ENCODE measurements at regions not wholly inside any gene's neighbourhood (a gene's known extent, or its start where the extent isn't known, plus 50 kb on each side); places are given as distances from the start of the nearest gene placed in this dataset.

DNA sequence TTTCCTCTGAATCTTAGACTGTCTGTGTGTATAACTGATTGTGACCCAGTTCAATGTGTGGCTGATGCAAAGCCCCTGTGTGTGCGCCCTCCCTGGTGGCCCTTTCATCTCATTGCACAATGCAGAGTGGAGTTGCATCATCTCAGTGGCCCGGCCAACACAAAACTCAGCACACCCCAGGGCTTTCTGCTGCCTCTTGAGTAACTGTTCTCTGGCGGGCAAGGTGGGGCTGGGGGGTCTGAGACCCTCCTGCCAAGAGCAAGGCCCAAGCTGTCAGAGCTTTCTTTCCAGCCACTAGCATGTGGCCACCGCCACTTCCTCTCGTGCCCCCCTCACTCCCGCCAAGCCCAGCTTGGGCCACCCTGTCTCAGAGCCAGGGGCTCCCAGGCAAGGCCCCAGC is 80.7 kb upstream of the ALDH1L1 start:
- no peak overlapping the region for H3K4me3 ChIP-seq (ENCODE audit: low read depth, low read length)
- H3K4me1 ChIP-seq (ENCODE audit: insufficient read depth), result no peaks in the 10 kb centered on the region
- no peak for DNase-seq (ENCODE audit: extremely low spot score)
- peak overlapping the region; percentile 67 for H3K27ac ChIP-seq (ENCODE audit: low read depth)
- 60% methylated on average over 6 of the region's 6 CpGs for WGBS
- no peaks in the 10 kb centered on the region for H3K36me3 ChIP-seq (ENCODE audit: insufficient read depth)

DNA sequence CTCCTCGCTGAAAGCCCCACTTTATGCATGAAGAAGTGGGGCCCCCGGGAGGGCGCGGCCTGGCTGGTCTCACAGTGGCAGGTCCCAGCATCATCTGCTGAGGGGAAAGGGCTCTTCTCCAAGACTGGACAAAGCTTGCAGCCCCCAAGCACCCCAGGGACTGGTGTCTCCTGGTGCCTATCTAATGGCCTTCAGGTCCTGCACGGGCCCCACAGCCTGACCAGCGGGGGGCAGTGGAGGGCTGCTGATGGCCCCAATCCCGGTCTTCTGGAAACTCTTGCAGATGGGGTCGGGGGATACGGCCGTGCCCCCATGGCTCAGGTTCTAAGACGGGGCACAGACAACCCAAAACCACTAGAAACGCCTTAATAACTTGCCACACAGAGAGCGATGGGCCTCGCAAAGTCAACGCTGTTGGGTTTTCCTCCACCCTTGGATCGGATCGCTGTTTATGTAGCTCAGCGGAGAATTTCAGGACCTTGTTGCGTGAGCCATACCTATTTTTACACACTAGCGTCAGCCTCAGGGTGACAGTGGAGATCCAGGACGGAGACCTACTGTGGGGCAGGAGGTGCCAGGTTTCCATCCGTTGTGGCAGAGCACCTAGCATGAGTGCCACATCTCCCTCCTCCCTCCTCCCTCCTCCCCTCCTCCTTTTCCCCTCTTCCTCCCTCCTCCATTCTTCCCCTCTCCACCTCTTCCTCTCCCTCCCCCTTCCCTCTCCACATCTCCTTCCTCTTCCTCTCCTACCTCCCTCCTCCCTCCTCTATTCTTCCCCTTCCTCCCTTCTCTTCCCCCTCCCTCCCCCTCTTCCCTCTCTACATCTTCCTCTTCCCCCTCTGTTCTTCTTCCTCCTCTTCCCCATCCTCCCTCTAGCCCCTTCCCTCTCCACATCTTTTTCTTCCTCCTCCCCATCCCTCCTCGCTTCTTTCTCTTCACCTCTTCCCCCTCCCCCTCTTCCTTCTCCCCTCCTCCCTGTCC is 79.3 kb upstream of the ALDH1L1 start:
- Histone ChIP-seq H3K4me3 (ENCODE audit: low read depth, low read length) (no peak overlapping the region), H3K36me3 (ENCODE audit: insufficient read depth) (no peaks in the 10 kb centered on the region), H3K4me1 (ENCODE audit: insufficient read depth) (no peaks in the 10 kb centered on the region), H3K27ac (ENCODE audit: low read depth) (no peak overlapping the region)
- DNase-seq (ENCODE audit: extremely low spot score), result no peak
- 56% methylated on average over 23 of the region's 23 CpGs for WGBS

DNA sequence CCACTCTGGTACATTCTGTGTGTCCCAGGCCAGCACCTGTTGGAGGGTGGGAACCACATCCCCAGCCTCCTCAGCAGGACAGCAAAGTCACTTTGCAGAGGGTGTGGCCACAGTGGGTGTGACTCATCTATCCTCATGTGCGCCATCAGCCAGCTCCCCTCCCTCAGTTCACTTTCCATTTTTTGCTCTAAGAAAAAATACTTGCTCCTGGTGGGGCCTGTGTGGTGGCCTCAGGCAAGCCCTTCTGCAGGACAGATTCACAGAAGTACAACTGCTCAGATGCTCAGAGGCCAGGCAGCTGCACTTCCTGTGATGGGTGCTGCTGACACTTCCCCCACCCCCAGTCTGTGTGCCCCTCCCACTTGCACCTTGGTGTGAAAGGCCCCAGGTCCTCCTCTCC is 78.3 kb upstream of the ALDH1L1 start:
- no peak overlapping the region for H3K27ac ChIP-seq (ENCODE audit: low read depth)
- no peaks in the 10 kb centered on the region for H3K36me3 ChIP-seq (ENCODE audit: insufficient read depth)
- H3K4me1 ChIP-seq (ENCODE audit: insufficient read depth), result no peaks in the 10 kb centered on the region
- H3K4me3 ChIP-seq (ENCODE audit: low read depth, low read length), result no peak overlapping the region
- WGBS, result 84% methylated on average over 1 of the region's 1 CpG
- no peak for DNase-seq (ENCODE audit: extremely low spot score)

DNA sequence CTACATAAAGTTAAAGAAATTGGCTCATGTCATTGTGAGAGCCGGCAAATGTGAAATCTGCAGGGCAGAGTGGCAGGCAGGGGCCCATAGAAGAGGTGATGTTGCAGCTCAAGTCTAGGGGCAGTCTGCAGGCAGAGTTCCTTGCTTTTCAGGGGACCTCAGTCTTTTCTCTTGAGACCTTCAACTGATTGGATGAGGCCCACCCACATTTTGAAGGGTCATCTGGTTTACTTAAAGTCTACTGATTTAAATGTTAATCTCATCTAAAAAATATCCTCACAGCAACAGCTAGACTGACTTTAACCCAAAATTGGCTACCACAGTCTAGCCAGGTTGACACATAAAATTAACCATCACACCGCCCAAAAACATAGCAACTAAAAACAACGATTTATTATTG is 77.6 kb upstream of the ALDH1L1 start:
- 96% methylated on average over 3 of the region's 3 CpGs for WGBS
- no peak overlapping the region for H3K4me3 ChIP-seq (ENCODE audit: low read depth, low read length)
- no peak for DNase-seq (ENCODE audit: extremely low spot score)
- H3K27ac ChIP-seq (ENCODE audit: low read depth), result no peak overlapping the region
- H3K4me1 ChIP-seq (ENCODE audit: insufficient read depth), result no peaks in the 10 kb centered on the region
- no peaks in the 10 kb centered on the region for H3K36me3 ChIP-seq (ENCODE audit: insufficient read depth)

DNA sequence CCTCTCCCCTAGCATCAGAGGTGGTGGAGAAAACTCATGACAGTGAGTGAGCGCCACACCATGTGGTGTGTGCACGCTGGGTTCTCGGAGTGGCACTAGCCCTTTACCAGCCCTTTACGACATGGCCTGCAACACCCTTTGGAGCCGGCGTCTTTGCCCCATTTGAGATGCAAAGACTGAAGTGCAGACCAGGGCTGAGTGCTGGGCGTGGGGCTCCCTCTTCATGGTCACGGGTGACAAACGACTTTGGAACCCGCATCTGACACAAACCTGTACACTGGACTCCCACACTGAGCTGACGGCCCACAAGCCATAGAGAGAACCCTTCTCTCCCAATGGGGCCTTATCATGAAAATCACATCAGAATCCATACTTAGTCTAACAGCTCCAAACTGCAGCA is 76.8 kb upstream of the ALDH1L1 start:
- H3K4me3 ChIP-seq (ENCODE audit: low read depth, low read length), result no peak overlapping the region
- DNase-seq (ENCODE audit: extremely low spot score), result no peak
- no peak overlapping the region for H3K27ac ChIP-seq (ENCODE audit: low read depth)
- no peaks in the 10 kb centered on the region for H3K4me1 ChIP-seq (ENCODE audit: insufficient read depth)
- 83% methylated on average over 11 of the region's 11 CpGs for WGBS
- H3K36me3 ChIP-seq (ENCODE audit: insufficient read depth), result no peaks in the 10 kb centered on the region

DNA sequence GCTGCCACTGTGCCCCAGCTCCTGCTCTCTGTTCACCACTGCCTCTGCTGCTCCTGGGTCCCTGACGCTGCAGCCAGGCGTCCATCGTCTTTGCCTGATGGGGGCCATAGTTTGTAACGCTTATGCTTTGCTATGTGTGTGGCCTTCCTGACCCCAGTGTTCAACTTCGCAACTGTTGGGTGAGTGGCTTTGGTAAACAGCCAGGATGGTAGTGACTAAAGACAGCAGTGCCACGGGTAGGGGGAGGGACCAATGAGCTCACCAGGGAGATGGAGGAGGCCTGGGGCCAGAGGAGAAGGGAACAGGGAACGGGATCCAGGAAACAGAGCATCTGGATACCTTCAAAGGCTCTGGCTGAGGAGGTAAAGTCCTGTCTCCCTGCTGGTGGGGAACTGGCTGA is 75.9 kb upstream of the ALDH1L1 start:
- no peak for DNase-seq (ENCODE audit: extremely low spot score)
- H3K36me3 ChIP-seq (ENCODE audit: insufficient read depth), result no peaks in the 10 kb centered on the region
- H3K4me3 ChIP-seq (ENCODE audit: low read depth, low read length), result no peak overlapping the region
- H3K4me1 ChIP-seq (ENCODE audit: insufficient read depth), result no peaks in the 10 kb centered on the region
- 66% methylated on average over 7 of the region's 7 CpGs for WGBS
- no peak overlapping the region for H3K27ac ChIP-seq (ENCODE audit: low read depth)

DNA sequence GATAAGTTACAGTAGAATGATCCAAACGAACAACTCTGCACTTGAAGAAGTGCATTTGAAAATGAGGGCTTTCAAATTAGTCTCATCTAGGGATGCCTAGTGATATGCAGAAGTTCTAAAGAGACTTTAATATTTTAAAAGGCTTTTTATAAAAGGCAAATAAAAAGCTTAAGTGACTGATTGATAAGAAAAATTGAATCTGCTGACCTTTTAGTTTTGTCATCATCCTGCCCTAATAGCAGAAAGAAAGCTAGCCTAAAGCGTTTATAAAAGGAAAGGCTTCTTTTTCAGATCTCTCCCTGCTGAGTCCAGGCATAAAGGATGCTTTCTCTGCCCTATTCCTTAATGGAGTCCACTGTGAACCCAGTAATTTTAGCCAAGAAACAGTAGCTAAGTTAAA is 72.7 kb upstream of the ALDH1L1 start:
- Histone ChIP-seq H3K36me3 (ENCODE audit: insufficient read depth) (no peaks in the 10 kb centered on the region), H3K27ac (ENCODE audit: low read depth) (no peak overlapping the region), H3K4me1 (ENCODE audit: insufficient read depth) (no peaks in the 10 kb centered on the region), H3K4me3 (ENCODE audit: low read depth, low read length) (no peak overlapping the region)
- no peak for DNase-seq (ENCODE audit: extremely low spot score)
- 78% methylated on average over 2 of the region's 2 CpGs for WGBS

DNA sequence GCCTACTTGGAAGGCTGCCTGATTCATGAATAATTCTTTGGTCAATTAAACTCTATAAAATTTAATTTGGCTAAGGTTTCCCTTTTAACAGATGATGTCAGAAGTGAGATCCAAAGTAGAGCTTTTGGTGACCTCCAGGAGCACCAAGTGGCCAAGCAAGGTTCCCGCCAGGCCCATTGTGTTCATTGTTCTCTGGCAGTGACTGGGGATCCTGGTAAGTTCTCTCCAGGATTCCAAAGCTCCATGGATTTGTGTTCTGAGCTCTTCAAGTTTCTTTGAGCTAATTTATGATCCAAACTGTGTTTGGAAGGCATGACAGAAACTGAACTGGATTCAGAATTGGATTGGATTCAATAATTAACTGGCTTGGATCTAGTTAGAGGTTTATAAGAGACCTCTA is 72.0 kb upstream of the ALDH1L1 start:
- Histone ChIP-seq H3K4me1 (ENCODE audit: insufficient read depth) (no peaks in the 10 kb centered on the region), H3K36me3 (ENCODE audit: insufficient read depth) (no peaks in the 10 kb centered on the region), H3K27ac (ENCODE audit: low read depth) (no peak overlapping the region), H3K4me3 (ENCODE audit: low read depth, low read length) (no peak overlapping the region)
- 91% methylated on average over 1 of the region's 1 CpG for WGBS
- DNase-seq (ENCODE audit: extremely low spot score), result no peak

DNA sequence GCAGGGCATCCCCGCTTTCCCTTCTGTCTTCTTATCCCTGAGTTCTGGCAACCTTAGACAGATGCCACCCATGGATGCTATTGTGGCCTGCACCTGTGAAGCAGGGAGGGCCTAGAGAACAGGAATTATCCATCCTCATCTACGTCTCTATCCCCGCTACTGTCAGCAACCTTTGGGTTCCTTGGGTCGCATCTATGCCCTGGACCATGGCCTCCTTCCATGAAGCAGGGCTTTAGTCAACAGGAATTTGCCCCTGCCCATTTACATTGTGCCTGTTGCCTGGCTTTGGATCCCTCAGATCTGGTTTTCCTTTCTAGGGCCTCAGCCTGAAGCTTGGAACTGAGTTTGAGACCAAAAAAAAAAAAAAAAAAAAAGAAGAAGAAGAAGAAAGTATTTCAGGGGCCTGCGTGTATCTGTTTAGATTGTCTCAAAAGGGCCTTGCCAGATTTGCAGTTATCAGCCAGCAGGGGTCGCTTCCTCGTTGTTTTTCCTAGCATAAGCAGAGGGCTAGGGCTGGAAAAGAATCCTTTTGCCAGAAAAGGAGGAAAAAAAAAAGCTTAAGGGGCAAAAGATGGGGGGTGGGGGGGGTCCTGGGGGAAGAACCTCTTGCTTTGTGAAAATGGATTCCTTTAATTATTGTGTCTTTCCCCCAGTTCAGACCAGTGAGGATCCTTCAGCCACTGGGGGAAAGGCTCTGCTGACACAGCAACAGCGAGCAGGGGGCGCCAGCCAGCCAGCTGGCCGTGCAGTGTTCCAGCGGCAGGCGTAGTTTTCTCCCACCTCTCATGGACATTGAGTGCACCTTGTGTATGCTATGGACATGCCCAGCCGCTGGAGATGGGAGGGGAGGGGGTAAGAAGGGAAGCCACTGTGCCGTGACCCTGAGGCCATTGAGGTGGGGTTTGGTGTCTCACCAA is 65.7 kb upstream of the ALDH1L1 start:
- H3K4me1 ChIP-seq (ENCODE audit: insufficient read depth), result no peaks in the 10 kb centered on the region
- no peaks in the 10 kb centered on the region for H3K36me3 ChIP-seq (ENCODE audit: insufficient read depth)
- WGBS, result 52% methylated on average over 14 of the region's 14 CpGs
- no peak overlapping the region for H3K27ac ChIP-seq (ENCODE audit: low read depth)
- no peak for DNase-seq (ENCODE audit: extremely low spot score)
- no peak overlapping the region for H3K4me3 ChIP-seq (ENCODE audit: low read depth, low read length)

Data from urinary bladder (tissue), 3 donors.